PC-3 (cell line): ENCODE measurements at regions not wholly inside any gene's neighbourhood (a gene's known extent, or its start where the extent isn't known, plus 50 kb on each side); places are given as distances from the start of the nearest gene placed in this dataset.

Experiments used
- ATAC-seq: fragments of 200-7000 bp; cut with Tn5 transposase; 2 replicates; pipeline ENCODE4 v1.9.1; 2020; ENCODE audit warnings: mild to moderate bottlenecking, moderate library complexity
- BruUV-seq: library from RNA; stranded (reverse); fragments of 400-500 nt; replicated peaks from 2 replicates; lab custom pipeline; 2021; lab: Mats Ljungman, UMichigan
- CTCF ChIA-PET: fragments of 300-600 bp; sonication (Branson Sonifier 250); formaldehyde crosslinking; loops from one replicate; lab custom pipeline; 2022; ENCODE audit warnings: antibody characterized with exemption; lab: Charles Lee
- POLR2A ChIA-PET: fragments of 300-600 bp; sonication (Branson Sonifier 250); formaldehyde crosslinking; loops from one replicate; lab custom pipeline; 2022; ENCODE audit warnings: antibody characterized with exemption; ENCODE audit not compliant: unreplicated experiment; lab: Charles Lee
- DNase-seq: peaks from one replicate; pipeline ENCODE4 v3.0.0-alpha.2; 2015
- H2AFZ ChIP-seq: fragments of 300-600 bp; sonication (generic); 2 replicates; pipeline ENCODE4 v1.6.0; 2016; ENCODE audit warnings: antibody characterized with exemption, low read length
- H3F3A ChIP-seq: fragments of 300-600 bp; sonication (generic); one replicate; pipeline ENCODE4 v1.6.0; 2017; ENCODE audit warnings: antibody characterized with exemption, low read length, control low read depth, mild to moderate bottlenecking; ENCODE audit not compliant: unreplicated experiment
- H3K27ac ChIP-seq: fragments of 300-600 bp; sonication (generic); 2 replicates; pipeline ENCODE4 v1.5.1; 2016; ENCODE audit warnings: mild to moderate bottlenecking, low read length
- H3K27me3 ChIP-seq: fragments of 300-600 bp; sonication (generic); 2 replicates; pipeline ENCODE4 v1.6.1; 2016; ENCODE audit warnings: low read length, mixed read lengths
- H3K36me3 ChIP-seq: fragments of 300-600 bp; sonication (generic); 2 replicates; pipeline ENCODE4 v1.6.1; 2016; ENCODE audit warnings: low read depth, mixed run types, low read length, mixed read lengths
- H3K4me1 ChIP-seq: fragments of 300-600 bp; sonication (generic); 2 replicates; pipeline ENCODE4 v1.5.1; 2016; ENCODE audit warnings: low read length; ENCODE audit not compliant: insufficient read depth
- H3K4me2 ChIP-seq: fragments of 300-600 bp; sonication (generic); 2 replicates; pipeline ENCODE4 v1.6.0; 2016; ENCODE audit warnings: low read length
- H3K4me3 ChIP-seq: fragments of 300-600 bp; sonication (generic); 2 replicates; pipeline ENCODE4 v1.5.1; 2016; ENCODE audit warnings: mild to moderate bottlenecking, low read length, mixed read lengths
- H3K79me2 ChIP-seq: fragments of 300-600 bp; sonication (generic); 2 replicates; pipeline ENCODE4 v1.6.1; 2017; ENCODE audit warnings: low read length, mixed read lengths
- H3K9ac ChIP-seq: fragments of 300-600 bp; sonication (generic); 2 replicates; pipeline ENCODE4 v1.6.0; 2016; ENCODE audit warnings: mild to moderate bottlenecking, low read length
- H3K9me2 ChIP-seq: fragments of 300-600 bp; sonication (generic); replicated peaks from 2 replicates; pipeline ENCODE4 v1.6.1; 2016; ENCODE audit warnings: mixed run types, low read length, mixed read lengths
- H3K9me3 ChIP-seq: fragments of 300-600 bp; sonication (generic); 2 replicates; pipeline ENCODE4 v1.6.1; 2016; ENCODE audit warnings: low read length, mixed read lengths
- H4K20me1 ChIP-seq: fragments of 300-600 bp; sonication (generic); 2 replicates; pipeline ENCODE4 v1.6.1; 2016; ENCODE audit warnings: low read length, mixed read lengths
- EZH2 ChIP-seq: fragments of 300-600 bp; sonication (generic); IDR thresholded peaks from one replicate; pipeline ENCODE4 v1.6.1; 2017; ENCODE audit warnings: antibody characterized with exemption, mild to moderate bottlenecking, low read length; ENCODE audit not compliant: unreplicated experiment
- EZH2phosphoT487 ChIP-seq: fragments of 300-600 bp; sonication (generic); IDR thresholded peaks from 2 replicates; pipeline ENCODE4 v1.6.1; 2018; ENCODE audit warnings: mild to moderate bottlenecking, antibody characterized with exemption, low read length, borderline replicate concordance
- intact Hi-C: fragments of 100-400 bp; cut with micrococcal nuclease; formaldehyde crosslinking; loops from 2 replicates; pipeline ENCODE4 v1.9.0; 2023
- TF ChIP-seq, protein P1 (sequence below): fragments of 300-600 bp; sonication (generic); conservative IDR thresholded peaks from 2 replicates; pipeline ENCODE4 v1.5.1; 2017; ENCODE audit warnings: antibody characterized with exemption, low read depth, mild to moderate bottlenecking, low read length

DNA sequence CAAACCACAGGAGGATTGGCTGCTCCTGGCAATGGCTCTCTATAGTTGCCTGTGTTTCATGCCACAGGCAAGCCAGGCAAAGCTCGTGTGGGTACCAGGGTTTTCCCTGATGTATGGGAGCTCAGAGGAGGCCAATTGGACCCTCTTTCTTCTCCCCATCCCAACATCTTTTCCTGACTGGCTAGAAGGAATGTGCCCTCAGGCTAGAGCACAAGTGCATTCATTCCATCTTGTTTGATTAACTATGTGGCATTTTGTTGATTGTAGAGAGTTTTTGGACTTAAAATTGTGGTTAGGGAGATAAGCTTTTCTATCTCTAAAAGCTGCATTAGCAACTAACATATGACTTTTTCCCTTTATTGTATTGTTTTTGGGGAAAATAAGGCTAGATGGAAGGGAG, 561.3 kb downstream of the PSAT1 start:
- no peak overlapping the region for H3K9ac ChIP-seq

DNA sequence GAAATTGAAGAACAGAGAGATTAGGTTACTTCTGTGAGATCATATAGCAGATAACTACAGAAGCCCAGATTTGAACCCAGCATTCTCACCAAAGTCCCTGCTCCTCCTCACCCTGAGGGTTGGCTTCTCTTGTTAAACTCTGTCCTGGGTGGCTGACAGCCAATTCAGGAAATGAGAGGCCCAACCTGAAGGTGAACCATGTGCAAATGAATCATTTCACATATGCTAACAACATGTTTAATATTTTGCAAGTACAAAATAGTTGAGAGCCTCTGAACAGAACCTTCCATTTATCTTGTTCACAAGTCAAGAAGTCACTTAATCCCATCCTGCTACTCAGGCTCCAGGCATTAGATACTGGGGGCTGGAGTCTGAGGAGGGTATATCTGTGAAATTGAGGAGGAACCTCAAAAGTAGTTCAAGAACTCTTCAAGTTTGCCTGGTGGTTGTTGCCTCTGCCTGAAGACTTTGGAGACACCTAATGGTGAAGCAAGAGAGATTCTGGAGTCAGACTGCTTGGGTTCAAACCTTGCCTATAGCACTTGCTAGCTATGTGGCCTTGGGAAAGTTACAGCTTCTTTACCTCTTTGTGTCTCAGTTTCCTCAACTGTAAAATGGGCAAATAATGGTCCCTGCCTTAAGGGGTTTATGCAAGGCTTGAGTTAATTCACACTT, 564.0 kb downstream of the PSAT1 start:
- CTCF ChIA-PET = no interaction called here
- TF ChIP-seq EZH2phosphoT487 (no peak), EZH2 (no peak)
- TF ChIP-seq, protein P1, sequence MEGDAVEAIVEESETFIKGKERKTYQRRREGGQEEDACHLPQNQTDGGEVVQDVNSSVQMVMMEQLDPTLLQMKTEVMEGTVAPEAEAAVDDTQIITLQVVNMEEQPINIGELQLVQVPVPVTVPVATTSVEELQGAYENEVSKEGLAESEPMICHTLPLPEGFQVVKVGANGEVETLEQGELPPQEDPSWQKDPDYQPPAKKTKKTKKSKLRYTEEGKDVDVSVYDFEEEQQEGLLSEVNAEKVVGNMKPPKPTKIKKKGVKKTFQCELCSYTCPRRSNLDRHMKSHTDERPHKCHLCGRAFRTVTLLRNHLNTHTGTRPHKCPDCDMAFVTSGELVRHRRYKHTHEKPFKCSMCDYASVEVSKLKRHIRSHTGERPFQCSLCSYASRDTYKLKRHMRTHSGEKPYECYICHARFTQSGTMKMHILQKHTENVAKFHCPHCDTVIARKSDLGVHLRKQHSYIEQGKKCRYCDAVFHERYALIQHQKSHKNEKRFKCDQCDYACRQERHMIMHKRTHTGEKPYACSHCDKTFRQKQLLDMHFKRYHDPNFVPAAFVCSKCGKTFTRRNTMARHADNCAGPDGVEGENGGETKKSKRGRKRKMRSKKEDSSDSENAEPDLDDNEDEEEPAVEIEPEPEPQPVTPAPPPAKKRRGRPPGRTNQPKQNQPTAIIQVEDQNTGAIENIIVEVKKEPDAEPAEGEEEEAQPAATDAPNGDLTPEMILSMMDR = no peak; the same call in 1 of the 2 replicates
- no peaks in the 10 kb centered on the region for H3K27me3 ChIP-seq
- no peak overlapping the region for H3K4me3 ChIP-seq
- H3K79me2 ChIP-seq = no peaks in the 10 kb centered on the region
- no TSS peak for BruUV-seq
- ATAC-seq (peak; percentile 49; the same call in 1 of the 2 replicates), DNase-seq (peak; percentile 71)
- no peak overlapping the region; the same call in 1 of the 2 replicates for H3K9ac ChIP-seq
- POLR2A ChIA-PET = no interaction called here
- no peaks in the 10 kb centered on the region for H4K20me1 ChIP-seq
- H3F3A ChIP-seq = no peaks in the 10 kb centered on the region
- H3K9me3 ChIP-seq = no peaks in the 10 kb centered on the region
- H3K4me2 ChIP-seq = no peak overlapping the region
- H2AFZ ChIP-seq = no peak overlapping the region
- no peaks in the 10 kb centered on the region for H3K9me2 ChIP-seq
- H3K27ac ChIP-seq = peak overlapping the region; percentile 72
- H3K4me1 ChIP-seq = peaks cover 22% of the 10 kb centered on the region
- H3K36me3 ChIP-seq = no peaks in the 10 kb centered on the region
- intact Hi-C loops = no loop called here

More for the DNA sequence above, 561.3 kb downstream of the PSAT1 start:
- BruUV-seq = no TSS peak
- H3K79me2 ChIP-seq = no peaks in the 10 kb centered on the region
- H4K20me1 ChIP-seq = no peaks in the 10 kb centered on the region
- H3K4me3 ChIP-seq = no peak overlapping the region
- no peaks in the 10 kb centered on the region for H3F3A ChIP-seq
- no peak overlapping the region for H3K27ac ChIP-seq
- ChIA-PET POLR2A (interaction anchor here (0.6 kb wide), 1 partner anchor 458 kb away, joined by 3 read pairs; no protein-coding TSS in a partner anchor), CTCF (no interaction called here)
- H3K9me3 ChIP-seq = no peaks in the 10 kb centered on the region
- no peaks in the 10 kb centered on the region for H3K9me2 ChIP-seq
- no peaks in the 10 kb centered on the region for H3K36me3 ChIP-seq
- no peak for TF ChIP-seq EZH2phosphoT487
- TF ChIP-seq, protein P1 = no peak
- TF ChIP-seq EZH2 = no peak
- H2AFZ ChIP-seq = no peak overlapping the region
- ATAC-seq (no peak), DNase-seq (no peak)
- no peak overlapping the region for H3K4me2 ChIP-seq
- no peaks in the 10 kb centered on the region for H3K27me3 ChIP-seq
- intact Hi-C loops = no loop called here
- peaks cover 11% of the 10 kb centered on the region for H3K4me1 ChIP-seq

DNA sequence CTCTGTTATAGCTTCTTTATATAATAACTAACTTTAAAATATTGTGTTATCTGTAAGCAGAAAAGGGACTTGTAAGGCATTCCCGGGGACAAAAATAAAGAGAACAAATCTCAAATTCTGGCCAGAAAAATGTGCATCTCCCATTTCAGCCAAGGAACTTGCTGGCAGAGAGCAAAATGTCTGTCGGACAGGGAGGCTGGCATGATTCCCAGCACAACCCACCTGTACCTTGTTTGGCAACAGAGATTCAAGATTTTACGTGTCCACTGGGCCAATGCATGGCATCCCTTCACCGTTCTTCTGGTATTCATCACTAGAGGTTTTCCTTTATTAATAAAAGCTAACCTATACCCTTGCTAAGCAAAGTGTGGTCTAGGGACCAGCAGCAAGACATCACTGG, 566.6 kb downstream of the PSAT1 start:
- Histone ChIP-seq H3K9ac (no peak overlapping the region), H3K27ac (no peak overlapping the region), H3K36me3 (no peaks in the 10 kb centered on the region), H3K9me3 (no peaks in the 10 kb centered on the region), H3F3A (no peaks in the 10 kb centered on the region), H3K79me2 (no peaks in the 10 kb centered on the region), H3K4me2 (no peak overlapping the region), H3K4me3 (no peak overlapping the region), H2AFZ (no peak overlapping the region), H3K9me2 (no peaks in the 10 kb centered on the region), H3K4me1 (peaks cover 35% of the 10 kb centered on the region), H4K20me1 (no peaks in the 10 kb centered on the region), H3K27me3 (no peaks in the 10 kb centered on the region)
- ChIA-PET POLR2A (no interaction called here), CTCF (no interaction called here)
- no TSS peak for BruUV-seq
- intact Hi-C loops = no loop called here
- TF ChIP-seq EZH2phosphoT487 (no peak), EZH2 (no peak)
- TF ChIP-seq, protein P1 = no peak
- no peak for ATAC-seq
- DNase-seq = peak; percentile 11
